T-cell (primary cell): ENCODE measurements at regions not wholly inside any gene's neighbourhood (a gene's known extent, or its start where the extent isn't known, plus 50 kb on each side); places are given as distances from the start of the nearest gene placed in this dataset.
A peak's percentile ranks its signal among the peaks of the same experiment; 100 is the strongest.

Experiments
- ATAC-seq, 4 experiments: fragments of 200-7000 bp in 3 of 4; fragments of 150-1000 bp in 1 of 4; cut with Tn5 transposase; replicated peaks in 1 of 4; 1 replicate in 3 of 4; 2 replicates in 1 of 4; pipeline ENCODE4 v1.10.0; 2021; ENCODE audit warnings: moderate library complexity in 3 of 4, mild to moderate bottlenecking in 2 of 4, moderate number of reproducible peaks in 1 of 4
- CTCF ChIA-PET, 2 donors: fragments of 300-600 bp; sonication (Branson Sonifier 250); formaldehyde crosslinking; loops; one replicate each; lab custom pipeline; 2022; ENCODE audit warnings: antibody characterized with exemption in 2 of 2; lab: Charles Lee
- POLR2A ChIA-PET, 2 donors: fragments of 300-600 bp; sonication (Branson Sonifier 250); formaldehyde crosslinking; loops; one replicate each; lab custom pipeline; 2022; ENCODE audit warnings: antibody characterized with exemption in 2 of 2; lab: Charles Lee
- DNase-seq, 35 experiments: peaks; one replicate each; pipeline versions ENCODE4 v3.0.0 to v3.0.0-alpha.2; 2013 to 2023
- H3K27ac ChIP-seq: one replicate; pipeline ENCODE4 v1.5.1; 2013; ENCODE audit warnings: low read length
- H3K27me3 ChIP-seq, 2 experiments: replicated peaks in 1 of 2; 1 replicate in 1 of 2; 2 replicates in 1 of 2; pipeline versions ENCODE4 v1.6.1 to v1.7.0; 2013; ENCODE audit warnings: low read length in 1 of 2, mixed read lengths in 1 of 2; ENCODE audit not compliant: control insufficient read depth in 2 of 2, insufficient read depth in 2 of 2; ENCODE audit errors: extremely low read depth in 1 of 2
- H3K36me3 ChIP-seq, 2 donors: 1 replicate in 1 of 2; 2 replicates in 1 of 2; pipeline versions ENCODE4 v1.6.1 to v1.7.0; 2013; ENCODE audit warnings: low read length in 1 of 2; ENCODE audit not compliant: control insufficient read depth in 2 of 2, insufficient read depth in 1 of 2; ENCODE audit errors: extremely low read depth in 1 of 2
- H3K4me1 ChIP-seq, 2 experiments: 1 replicate in 1 of 2; 2 replicates in 1 of 2; pipeline versions ENCODE4 v1.6.1 to v1.7.0; 2013; ENCODE audit warnings: low read length in 2 of 2, mixed read lengths in 1 of 2; ENCODE audit not compliant: insufficient read depth in 2 of 2, control insufficient read depth in 1 of 2; ENCODE audit errors: extremely low read depth in 1 of 2
- H3K4me3 ChIP-seq, 2 donors: 1 replicate in 1 of 2; 2 replicates in 1 of 2; pipeline versions ENCODE4 v1.5.1 to v1.7.0; 2013; ENCODE audit warnings: mild to moderate bottlenecking in 2 of 2, low read length in 1 of 2, moderate library complexity in 1 of 2; ENCODE audit not compliant: control insufficient read depth in 1 of 2; ENCODE audit errors: extremely low read depth in 1 of 2
- H3K9me3 ChIP-seq: 2 replicates; pipeline ENCODE4 v1.7.0; 2013
- H3K27ac Mint-ChIP-seq, 2 donors: one replicate each; pipeline ENCODE4 v1.8.0; 2020 to 2021; ENCODE audit warnings: mild to moderate bottlenecking in 2 of 2, mixed read lengths in 2 of 2
- H3K27me3 Mint-ChIP-seq, 2 donors: one replicate each; pipeline ENCODE4 v1.8.0; 2021 to 2022; ENCODE audit warnings: mixed read lengths in 2 of 2
- H3K36me3 Mint-ChIP-seq: one replicate; pipeline ENCODE4 v1.8.0; 2021; ENCODE audit warnings: mixed read lengths
- H3K4me1 Mint-ChIP-seq, 3 donors: one replicate each; pipeline ENCODE4 v1.8.0; 2020 to 2022; ENCODE audit warnings: mixed read lengths in 3 of 3, mild to moderate bottlenecking in 1 of 3
- H3K4me3 Mint-ChIP-seq, 3 donors: one replicate each; pipeline ENCODE4 v1.8.0; 2020 to 2022; ENCODE audit warnings: mild to moderate bottlenecking in 3 of 3, mixed read lengths in 3 of 3, moderate library complexity in 3 of 3
- H3K9me3 Mint-ChIP-seq, 3 donors: one replicate each; pipeline ENCODE4 v1.8.0; 2020 to 2022; ENCODE audit warnings: mixed read lengths in 3 of 3
- WGBS: methylation state at CpG from one replicate; pipeline ENCODE4 v1.1.5; 2013; ENCODE audit warnings: missing lambda C conversion rate; ENCODE audit not compliant: insufficient coverage; 5-methylcytosine and 5-hydroxymethylcytosine counted together

GRCh38 chr7:27367933-27368549 is 125.4 kb downstream of the EVX1 start:
- H3K27me3 Mint-ChIP-seq: peaks cover 4 to 12% of the 10 kb centered on the region in 2 donors
- Histone ChIP-seq H3K4me1 (no peaks in the 10 kb centered on the region), H3K36me3 (no peaks in the 10 kb centered on the region), H3K4me3 (no peak overlapping the region), H3K9me3 (no peaks in the 10 kb centered on the region), H3K27ac (no peak overlapping the region), H3K27me3 (peaks cover 0 to 6% of the 10 kb centered on the region in 2 experiments)
- CTCF ChIA-PET: no interaction called here
- H3K4me1 Mint-ChIP-seq: no peaks in the 10 kb centered on the region
- no peaks in the 10 kb centered on the region for H3K36me3 Mint-ChIP-seq
- WGBS: 64% methylated on average over 4 of the region's 4 CpGs
- POLR2A ChIA-PET: no interaction called here
- DNase-seq (no peak), ATAC-seq (peak in 1 of 4 experiments; percentile 13)
- no peak overlapping the region for H3K4me3 Mint-ChIP-seq
- no peaks in the 10 kb centered on the region for H3K9me3 Mint-ChIP-seq
- no peak overlapping the region for H3K27ac Mint-ChIP-seq

DNA sequence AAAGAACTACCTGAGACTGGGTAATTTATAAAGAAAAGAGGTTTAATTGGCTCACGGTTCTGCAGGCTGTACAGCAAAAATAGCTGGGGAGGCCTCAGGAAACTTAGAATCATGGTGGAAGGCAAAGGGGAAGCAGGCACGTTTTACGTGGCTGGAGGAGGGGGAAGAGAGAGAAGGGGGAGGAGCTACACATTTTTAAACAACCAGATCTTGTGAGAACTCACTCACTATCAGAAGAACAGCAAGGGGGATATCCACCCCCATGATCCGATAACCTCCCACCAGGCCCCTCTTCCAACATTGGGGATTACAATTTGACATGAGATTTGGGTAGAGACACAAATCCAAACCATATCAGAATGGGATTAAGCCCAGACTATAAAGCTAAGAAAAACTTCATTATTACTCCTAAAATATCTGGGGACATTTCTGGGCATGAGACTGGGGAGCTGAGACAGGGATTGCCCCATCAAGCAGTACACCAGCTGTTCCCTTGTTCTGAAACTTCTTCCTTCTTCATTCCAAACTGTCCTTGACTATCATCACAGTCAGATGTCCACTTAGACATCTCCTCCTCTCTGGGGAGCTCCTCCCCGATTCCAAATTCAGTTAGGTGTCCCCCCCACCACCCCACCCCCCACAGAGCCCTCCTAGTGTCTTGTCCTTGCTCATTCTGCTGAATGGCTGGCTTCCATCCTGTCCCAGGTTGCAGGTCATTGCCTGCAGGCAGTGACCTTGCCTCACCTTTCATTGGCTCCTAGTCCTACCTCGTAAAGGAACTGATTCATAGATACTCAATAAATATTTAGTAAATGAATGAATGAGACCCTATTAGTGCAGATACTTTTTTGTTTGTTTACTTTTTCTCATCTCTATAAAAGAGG is 132.6 kb downstream of the EVX1 start:
- ChIA-PET POLR2A (no interaction called here), CTCF (no interaction called here)
- H3K4me1 Mint-ChIP-seq: no peaks in the 10 kb centered on the region
- Histone ChIP-seq H3K36me3 (no peaks in the 10 kb centered on the region), H3K4me1 (no peaks in the 10 kb centered on the region), H3K27ac (no peak overlapping the region), H3K4me3 (no peak overlapping the region), H3K9me3 (no peaks in the 10 kb centered on the region), H3K27me3 (peaks cover 0 to 15% of the 10 kb centered on the region in 2 experiments)
- peaks cover 15 to 24% of the 10 kb centered on the region in 2 donors for H3K27me3 Mint-ChIP-seq
- no peak for ATAC-seq
- H3K4me3 Mint-ChIP-seq: no peak overlapping the region
- WGBS: 51% methylated on average over 2 of the region's 6 CpGs
- no peaks in the 10 kb centered on the region for H3K36me3 Mint-ChIP-seq
- no peak for DNase-seq
- no peak overlapping the region for H3K27ac Mint-ChIP-seq
- H3K9me3 Mint-ChIP-seq: no peaks in the 10 kb centered on the region

GRCh38 chr7:27375958-27376357 is 133.4 kb downstream of the EVX1 start:
- Mint-ChIP-seq H3K9me3 (no peaks in the 10 kb centered on the region), H3K27me3 (peaks cover 15 to 24% of the 10 kb centered on the region in 2 donors), H3K27ac (no peak overlapping the region), H3K4me3 (no peak overlapping the region), H3K36me3 (no peaks in the 10 kb centered on the region), H3K4me1 (no peaks in the 10 kb centered on the region)
- Histone ChIP-seq H3K36me3 (no peaks in the 10 kb centered on the region), H3K4me3 (no peak overlapping the region), H3K9me3 (no peaks in the 10 kb centered on the region), H3K27ac (no peak overlapping the region), H3K4me1 (no peaks in the 10 kb centered on the region), H3K27me3 (peaks cover 0 to 15% of the 10 kb centered on the region in 2 experiments)
- ChIA-PET CTCF (no interaction called here), POLR2A (no interaction called here)
- DNase-seq (no peak), ATAC-seq (no peak)
- WGBS: no CpG with 5 or more reads among the region's 5 CpGs

DNA sequence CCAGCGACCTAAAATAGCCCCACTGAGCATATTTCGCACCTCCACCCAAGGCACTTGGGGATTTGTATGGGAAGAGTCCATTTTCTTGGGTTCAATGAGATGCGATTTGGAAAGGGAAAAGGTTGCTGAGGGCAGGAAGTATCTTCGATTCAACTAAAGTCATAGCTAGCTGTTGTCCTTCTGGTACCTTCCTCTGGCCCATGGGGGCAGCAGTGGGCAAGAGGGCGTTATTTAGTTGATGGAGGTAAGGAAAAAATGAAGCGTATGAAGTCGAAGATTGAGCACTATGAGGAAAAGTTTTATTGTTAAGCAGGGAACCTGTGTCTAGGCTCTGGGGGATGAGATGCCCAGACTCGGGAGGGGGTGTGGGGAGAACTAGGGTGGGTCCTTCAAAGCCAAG is 135.4 kb downstream of the EVX1 start:
- Mint-ChIP-seq H3K36me3 (no peaks in the 10 kb centered on the region), H3K9me3 (no peaks in the 10 kb centered on the region)

GRCh38 chr7:27382307-27382706 is 139.7 kb downstream of the EVX1 start:
- Histone ChIP-seq H3K4me3 (no peak overlapping the region), H3K27ac (no peak overlapping the region), H3K4me1 (no peaks in the 10 kb centered on the region), H3K36me3 (no peaks in the 10 kb centered on the region), H3K27me3 (peaks cover 0 to 10% of the 10 kb centered on the region in 2 experiments), H3K9me3 (no peaks in the 10 kb centered on the region)
- ChIA-PET CTCF (no interaction called here), POLR2A (no interaction called here)
- no peaks in the 10 kb centered on the region for H3K9me3 Mint-ChIP-seq
- no CpG with 5 or more reads among the region's 4 CpGs for WGBS
- no peaks in the 10 kb centered on the region for H3K4me1 Mint-ChIP-seq
- H3K27ac Mint-ChIP-seq: no peak overlapping the region
- no peak overlapping the region for H3K4me3 Mint-ChIP-seq
- peaks cover 10 to 14% of the 10 kb centered on the region in 2 donors for H3K27me3 Mint-ChIP-seq
- DNase-seq: no peak
- ATAC-seq: no peak
- H3K36me3 Mint-ChIP-seq: no peaks in the 10 kb centered on the region

More for the DNA sequence above, 135.4 kb downstream of the EVX1 start:
- Histone ChIP-seq H3K27me3 (peaks cover 0 to 9% of the 10 kb centered on the region in 2 experiments), H3K4me1 (no peaks in the 10 kb centered on the region), H3K4me3 (no peak overlapping the region), H3K36me3 (no peaks in the 10 kb centered on the region), H3K27ac (no peak overlapping the region), H3K9me3 (no peaks in the 10 kb centered on the region)
- H3K27me3 Mint-ChIP-seq: peaks cover 15 to 20% of the 10 kb centered on the region in 2 donors
- H3K4me1 Mint-ChIP-seq: no peaks in the 10 kb centered on the region
- no peak for ATAC-seq
- 85% methylated on average over 6 of the region's 8 CpGs for WGBS
- no peak for DNase-seq
- ChIA-PET POLR2A (no interaction called here), CTCF (no interaction called here)
- no peak overlapping the region for H3K4me3 Mint-ChIP-seq
- H3K27ac Mint-ChIP-seq: no peak overlapping the region

DNA sequence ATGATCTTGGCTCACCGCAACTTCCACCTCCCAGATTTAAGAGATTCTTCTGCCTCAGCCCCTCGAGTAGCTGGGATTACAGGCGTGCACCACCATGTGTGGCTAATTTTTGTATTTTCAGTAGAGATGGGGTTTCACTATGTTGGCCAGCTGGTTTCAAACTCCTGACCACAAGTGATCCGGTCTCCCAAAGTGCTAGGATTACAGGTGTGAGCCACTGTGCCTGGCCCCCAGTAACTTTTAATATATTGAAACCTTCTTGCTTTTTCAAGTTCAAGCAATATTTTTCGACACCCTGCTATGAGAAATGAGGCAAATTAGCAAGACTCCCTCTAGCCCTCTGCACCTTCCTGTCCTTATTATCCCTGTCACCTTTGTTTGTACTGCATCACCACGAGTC is 144.0 kb downstream of the EVX1 start:
- H3K4me1 ChIP-seq: no peaks in the 10 kb centered on the region
- no peak for DNase-seq
- peaks cover 0 to 11% of the 10 kb centered on the region in 2 experiments for H3K27me3 ChIP-seq
- ChIA-PET POLR2A (no interaction called here), CTCF (interaction anchor here in 1 of 2 donors (0.8 kb wide), 1 partner anchor 122 kb away, joined by 4 read pairs; no protein-coding TSS in a partner anchor)
- Mint-ChIP-seq H3K27me3 (peaks cover 30 to 33% of the 10 kb centered on the region in 2 donors), H3K27ac (no peak overlapping the region), H3K4me1 (no peaks in the 10 kb centered on the region), H3K4me3 (no peak overlapping the region), H3K9me3 (no peaks in the 10 kb centered on the region), H3K36me3 (no peaks in the 10 kb centered on the region)
- H3K36me3 ChIP-seq: no peaks in the 10 kb centered on the region
- H3K4me3 ChIP-seq: no peak overlapping the region
- WGBS: 70% methylated on average over 1 of the region's 6 CpGs
- ATAC-seq: no peak
- H3K9me3 ChIP-seq: no peaks in the 10 kb centered on the region
- H3K27ac ChIP-seq: no peak overlapping the region
